ENCODE measurements at regions not wholly inside any gene's neighbourhood (a gene's known extent, or its start where the extent isn't known, plus 50 kb on each side); places are given as distances from the start of the nearest gene placed in this dataset.

DNA sequence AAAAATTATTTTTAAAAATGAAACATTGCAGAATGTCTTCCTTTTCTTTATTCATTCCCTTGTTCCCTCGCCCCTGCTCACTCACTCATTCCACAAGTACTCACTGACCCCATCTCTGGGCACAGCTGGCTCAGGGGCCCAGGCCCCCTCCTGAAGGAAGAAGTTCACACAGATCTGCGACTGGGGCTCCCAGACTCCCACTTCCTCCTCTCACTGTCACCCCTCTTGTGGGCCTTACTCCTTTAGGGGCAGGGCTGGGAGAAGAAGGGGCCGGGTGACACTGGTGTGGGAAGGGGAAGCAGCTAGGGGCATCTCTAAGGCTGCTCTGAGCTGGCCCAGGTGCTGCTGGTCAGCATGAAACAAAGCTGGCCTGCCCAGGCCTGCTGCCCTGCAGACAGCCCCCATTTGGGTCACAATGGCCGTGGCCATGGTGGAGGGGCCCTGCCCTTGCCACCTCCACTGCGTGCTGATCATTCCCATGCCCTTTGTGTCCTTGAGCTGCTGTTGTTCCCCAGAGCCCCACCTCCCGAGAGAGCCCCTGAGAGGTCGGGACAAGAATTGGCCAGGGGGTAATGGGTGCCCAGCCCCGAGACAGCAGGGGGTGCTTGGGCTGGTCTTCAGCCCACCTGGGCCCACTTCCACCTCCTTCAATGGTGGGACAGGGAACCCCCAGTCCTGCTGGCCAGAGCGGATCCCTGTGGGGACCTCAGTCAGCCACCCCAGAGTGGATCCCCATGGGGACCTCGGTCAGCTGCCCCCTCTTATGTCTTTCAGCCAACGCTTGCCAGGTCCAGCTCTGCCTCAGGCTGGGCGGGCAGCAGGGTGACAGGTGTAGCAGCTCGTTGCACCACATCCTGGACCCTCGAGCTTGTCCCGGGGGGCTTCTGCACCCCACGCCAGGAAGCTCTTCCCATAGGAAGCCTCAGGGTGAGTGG is 212.4 kb upstream of the C14orf180 start:
- H3K27ac Mint-ChIP-seq, result no peak overlapping the region
- whole genome bisulfite sequencing (ENCODE audit: insufficient coverage), result 82% methylated on average over 15 of the region's 16 CpGs
- no peak overlapping the region for H3K4me3 ChIP-seq (ENCODE audit: control extremely low read depth in 1 of 5, extremely low read depth in 1 of 5, insufficient read depth in 1 of 5, low read depth in 2 of 5, low read length in 4 of 5)
- no peaks in the 10 kb centered on the region for H3K79me2 ChIP-seq (ENCODE audit: control insufficient read depth, insufficient read depth, low read length)
- no peak overlapping the region for H3K27ac ChIP-seq (ENCODE audit: low read length in 2 of 2)
- H3K36me3 ChIP-seq (replicated peaks in 1 of 2; ENCODE audit: control extremely low read depth in 1 of 2, control insufficient read depth in 1 of 2, extremely low read depth in 1 of 2, insufficient read depth in 2 of 2, low read length in 1 of 2), result no peaks in the 10 kb centered on the region
- CTCF ChIA-PET, result no interaction called here
- no peak overlapping the region for H3K4me3 Mint-ChIP-seq
- DNase-seq (no peak), ATAC-seq (ENCODE audit: low read depth) (no peak)
- peaks cover 3% of the 10 kb centered on the region for H3K27me3 Mint-ChIP-seq
- no peaks in the 10 kb centered on the region for H3K4me1 ChIP-seq (ENCODE audit: control insufficient read depth in 2 of 2, insufficient read depth in 2 of 2, low read length in 2 of 2)
- TF ChIP-seq, protein P1, sequence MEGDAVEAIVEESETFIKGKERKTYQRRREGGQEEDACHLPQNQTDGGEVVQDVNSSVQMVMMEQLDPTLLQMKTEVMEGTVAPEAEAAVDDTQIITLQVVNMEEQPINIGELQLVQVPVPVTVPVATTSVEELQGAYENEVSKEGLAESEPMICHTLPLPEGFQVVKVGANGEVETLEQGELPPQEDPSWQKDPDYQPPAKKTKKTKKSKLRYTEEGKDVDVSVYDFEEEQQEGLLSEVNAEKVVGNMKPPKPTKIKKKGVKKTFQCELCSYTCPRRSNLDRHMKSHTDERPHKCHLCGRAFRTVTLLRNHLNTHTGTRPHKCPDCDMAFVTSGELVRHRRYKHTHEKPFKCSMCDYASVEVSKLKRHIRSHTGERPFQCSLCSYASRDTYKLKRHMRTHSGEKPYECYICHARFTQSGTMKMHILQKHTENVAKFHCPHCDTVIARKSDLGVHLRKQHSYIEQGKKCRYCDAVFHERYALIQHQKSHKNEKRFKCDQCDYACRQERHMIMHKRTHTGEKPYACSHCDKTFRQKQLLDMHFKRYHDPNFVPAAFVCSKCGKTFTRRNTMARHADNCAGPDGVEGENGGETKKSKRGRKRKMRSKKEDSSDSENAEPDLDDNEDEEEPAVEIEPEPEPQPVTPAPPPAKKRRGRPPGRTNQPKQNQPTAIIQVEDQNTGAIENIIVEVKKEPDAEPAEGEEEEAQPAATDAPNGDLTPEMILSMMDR (IDR thresholded peaks at IDR 0.05), result no peak
- TF ChIP-seq EZH2 (IDR thresholded peaks at IDR 0.05; ENCODE audit: borderline replicate concordance, insufficient read depth, low read depth, low read length, poor library complexity, severe bottlenecking), result no peak
- POLR2A ChIA-PET, result no interaction called here
- H3K4me2 ChIP-seq (replicated peaks; ENCODE audit: low read depth, low read length, poor library complexity, severe bottlenecking), result no peak overlapping the region
- H3K9ac ChIP-seq (ENCODE audit: low read length), result no peak overlapping the region
- no peaks in the 10 kb centered on the region for H3K4me1 Mint-ChIP-seq
- no peaks in the 10 kb centered on the region for H3K27me3 ChIP-seq (replicated peaks in 1 of 4; ENCODE audit: control extremely low read depth in 1 of 4, control insufficient read depth in 3 of 4, insufficient read depth in 4 of 4, low read length in 3 of 4)
- H3K9me3 ChIP-seq (ENCODE audit: control extremely low read depth in 1 of 3, control insufficient read depth in 2 of 3, insufficient read depth in 1 of 3, low read length in 2 of 3), result peaks cover 0 to 20% (median 0%) of the 10 kb centered on the region in 3 donors
- intact Hi-C loops (cut with micrococcal nuclease), result no loop called here
- H4K20me1 ChIP-seq (ENCODE audit: control insufficient read depth, insufficient read depth, low read length, poor library complexity, severe bottlenecking), result no peaks in the 10 kb centered on the region
- no peaks in the 10 kb centered on the region for H3K9me3 Mint-ChIP-seq (ENCODE audit: insufficient read depth)
- H2AFZ ChIP-seq (ENCODE audit: insufficient read depth, low read depth, low read length, poor library complexity, severe bottlenecking), result no peak overlapping the region
